Right lung (tissue), 2 donors: ENCODE measurements at regions not wholly inside any gene's neighbourhood (a gene's known extent, or its start where the extent isn't known, plus 50 kb on each side); places are given as distances from the start of the nearest gene placed in this dataset.

Experiments
- DNase-seq, 2 donors: peaks; one replicate each; pipeline ENCODE4 v3.0.0-alpha.2; 2013

- DNase-seq, result no peak
Observed at GRCh38 chrX:64097891-64098290, 107.6 kb downstream of the AMER1 start.

- peak in 1 of 2 donors; percentile 2 for DNase-seq
Observed at GRCh38 chrX:64093761-64094160, 111.7 kb downstream of the AMER1 start.
